GM23248 (cell line): ENCODE measurements at regions not wholly inside any gene's neighbourhood (a gene's known extent, or its start where the extent isn't known, plus 50 kb on each side); places are given as distances from the start of the nearest gene placed in this dataset.

Experiments used
- DNase-seq: peaks from one replicate; pipeline ENCODE4 v3.0.0-alpha.2; 2015
- H2AFZ ChIP-seq: fragments of 200-600 bp; sonication (generic); 2 replicates; pipeline ENCODE4 v1.6.1; 2016; ENCODE audit warnings: antibody characterized with exemption
- H3F3A ChIP-seq: fragments of 200-600 bp; sonication (generic); 2 replicates; pipeline ENCODE4 v1.6.1; 2016; ENCODE audit warnings: mild to moderate bottlenecking, antibody characterized with exemption, mixed run types; ENCODE audit not compliant: insufficient read depth
- H3K27ac ChIP-seq: fragments of 200-600 bp; sonication (generic); 2 replicates; pipeline ENCODE4 v1.5.1; 2016; ENCODE audit warnings: mild to moderate bottlenecking
- H3K27me3 ChIP-seq: fragments of 200-600 bp; sonication (generic); replicated peaks from 2 replicates; pipeline ENCODE4 v1.6.1; 2016; ENCODE audit warnings: mild to moderate bottlenecking; ENCODE audit not compliant: insufficient read depth
- H3K36me3 ChIP-seq: fragments of 200-600 bp; sonication (generic); 2 replicates; pipeline ENCODE4 v1.6.1; 2016; ENCODE audit warnings: low read depth, mild to moderate bottlenecking
- H3K4me1 ChIP-seq: fragments of 200-600 bp; sonication (generic); 2 replicates; pipeline ENCODE4 v1.6.1; 2016; ENCODE audit warnings: mild to moderate bottlenecking; ENCODE audit not compliant: insufficient read depth
- H3K4me2 ChIP-seq: fragments of 200-600 bp; sonication (generic); one replicate; pipeline ENCODE4 v1.6.1; 2016; ENCODE audit warnings: mild to moderate bottlenecking; ENCODE audit not compliant: unreplicated experiment
- H3K4me3 ChIP-seq: fragments of 200-600 bp; sonication (generic); 2 replicates; pipeline ENCODE4 v1.5.1; 2016; ENCODE audit warnings: mild to moderate bottlenecking
- H3K79me2 ChIP-seq: fragments of 200-600 bp; sonication (generic); 2 replicates; pipeline ENCODE4 v1.6.1; 2016; ENCODE audit warnings: mild to moderate bottlenecking; ENCODE audit not compliant: insufficient read depth
- H3K9ac ChIP-seq: fragments of 200-600 bp; sonication (generic); 2 replicates; pipeline ENCODE4 v1.6.1; 2016; ENCODE audit warnings: mild to moderate bottlenecking
- H3K9me2 ChIP-seq: fragments of 200-600 bp; sonication (generic); 2 replicates; pipeline ENCODE4 v1.6.1; 2016; ENCODE audit warnings: mixed run types, mild to moderate bottlenecking, moderate library complexity; ENCODE audit not compliant: insufficient read depth
- H3K9me3 ChIP-seq: fragments of 200-600 bp; sonication (generic); one replicate; pipeline ENCODE4 v1.6.1; 2017; ENCODE audit warnings: low read depth
- H4K20me1 ChIP-seq: fragments of 200-600 bp; sonication (generic); 2 replicates; pipeline ENCODE4 v1.6.0; 2016; ENCODE audit not compliant: insufficient read depth
- EZH2 ChIP-seq: fragments of 200-600 bp; sonication (generic); IDR thresholded peaks from 2 replicates; pipeline ENCODE4 v1.6.1; 2018; ENCODE audit warnings: antibody characterized with exemption, mild to moderate bottlenecking; ENCODE audit not compliant: insufficient read depth, poor library complexity, severe bottlenecking
- EZH2phosphoT487 ChIP-seq: fragments of 200-600 bp; sonication (generic); IDR thresholded peaks from 2 replicates; pipeline ENCODE4 v1.6.1; 2018; ENCODE audit warnings: antibody characterized with exemption, moderate library complexity, mild to moderate bottlenecking, low read depth; ENCODE audit not compliant: insufficient read depth
- WGBS, 2 experiments: methylation state at CpG; one replicate each; pipeline ENCODE4 v1.1.6; 2015 to 2017; ENCODE audit warnings: low lambda C conversion rate in 2 of 2, low coverage in 1 of 2; ENCODE audit errors: missing lambda C conversion rate in 2 of 2; 5-methylcytosine and 5-hydroxymethylcytosine counted together
- in situ Hi-C: fragments of 300-500 bp; cut with MboI; formaldehyde crosslinking; loops from 2 replicates; pipeline ENCODE4 v1.15.0; 2020

GRCh38 chr19:30877661-30878113, 471.5 kb downstream of the TSHZ3 start:
- Histone ChIP-seq H3K79me2 (no peaks in the 10 kb centered on the region), H3K4me1 (no peaks in the 10 kb centered on the region), H3K36me3 (no peaks in the 10 kb centered on the region), H3K9me3 (no peaks in the 10 kb centered on the region), H3K27me3 (no peaks in the 10 kb centered on the region), H3K4me3 (no peak overlapping the region), H3K4me2 (no peak overlapping the region), H2AFZ (no peak overlapping the region), H3K27ac (no peak overlapping the region), H3K9ac (no peak overlapping the region), H3K9me2 (no peaks in the 10 kb centered on the region), H4K20me1 (no peaks in the 10 kb centered on the region), H3F3A (no peaks in the 10 kb centered on the region)
- no peak for TF ChIP-seq EZH2
- no peak for TF ChIP-seq EZH2phosphoT487
- WGBS, 2 experiments, result 27% methylated on average over 4 of the region's 4 CpGs
- no peak for DNase-seq
- in situ Hi-C loops, result no loop called here

GRCh38 chr19:30873691-30874090, 475.5 kb downstream of the TSHZ3 start:
- H3F3A ChIP-seq, result no peaks in the 10 kb centered on the region
- in situ Hi-C loops, result no loop called here
- no peak for TF ChIP-seq EZH2
- no peak for TF ChIP-seq EZH2phosphoT487

GRCh38 chr19:30873003-30873402, 476.2 kb downstream of the TSHZ3 start:
- Histone ChIP-seq H4K20me1 (no peaks in the 10 kb centered on the region), H3K27ac (no peak overlapping the region), H3K27me3 (no peaks in the 10 kb centered on the region), H3K4me2 (no peak overlapping the region), H3K4me3 (no peak overlapping the region), H3K9me2 (no peaks in the 10 kb centered on the region), H3K79me2 (no peaks in the 10 kb centered on the region), H3K36me3 (no peaks in the 10 kb centered on the region), H3F3A (no peaks in the 10 kb centered on the region), H3K9ac (no peak overlapping the region), H3K9me3 (no peaks in the 10 kb centered on the region), H2AFZ (no peak overlapping the region), H3K4me1 (no peaks in the 10 kb centered on the region)
- 13 to 24% methylated on average over 2 of the region's 2 CpGs for WGBS, 2 experiments
- TF ChIP-seq EZH2 (no peak), EZH2phosphoT487 (no peak)
- in situ Hi-C loops, result no loop called here
- no peak for DNase-seq

More at GRCh38 chr19:30873691-30874090, 475.5 kb downstream of the TSHZ3 start:
- DNase-seq, result no peak
- Histone ChIP-seq H3K36me3 (no peaks in the 10 kb centered on the region), H3K9me2 (no peaks in the 10 kb centered on the region), H2AFZ (no peak overlapping the region), H3K27ac (no peak overlapping the region), H3K9me3 (no peaks in the 10 kb centered on the region), H3K79me2 (no peaks in the 10 kb centered on the region), H3K4me3 (no peak overlapping the region), H3K9ac (no peak overlapping the region), H4K20me1 (no peaks in the 10 kb centered on the region), H3K4me2 (no peak overlapping the region), H3K27me3 (no peaks in the 10 kb centered on the region), H3K4me1 (no peaks in the 10 kb centered on the region)
- 0% methylated on average over 1 of the region's 1 CpG for WGBS, 2 experiments

GRCh38 chr19:30871979-30872378, 477.3 kb downstream of the TSHZ3 start:
- Histone ChIP-seq H3K79me2 (no peaks in the 10 kb centered on the region), H3K4me3 (no peak overlapping the region), H3K36me3 (no peaks in the 10 kb centered on the region), H3K4me1 (no peaks in the 10 kb centered on the region), H3K27me3 (no peaks in the 10 kb centered on the region), H3K27ac (no peak overlapping the region), H2AFZ (no peak overlapping the region), H3K9me2 (no peaks in the 10 kb centered on the region), H3K4me2 (no peak overlapping the region), H3K9me3 (no peaks in the 10 kb centered on the region), H3K9ac (no peak overlapping the region), H3F3A (no peaks in the 10 kb centered on the region), H4K20me1 (no peaks in the 10 kb centered on the region)
- TF ChIP-seq EZH2 (no peak), EZH2phosphoT487 (no peak)
- in situ Hi-C loops, result no loop called here
- DNase-seq, result no peak
- 32 to 55% methylated on average over 4 of the region's 4 CpGs for WGBS, 2 experiments

- Histone ChIP-seq H3F3A (no peaks in the 10 kb centered on the region), H3K27ac (no peak overlapping the region), H3K4me2 (no peak overlapping the region), H3K9me2 (no peaks in the 10 kb centered on the region), H2AFZ (no peak overlapping the region), H3K4me1 (no peaks in the 10 kb centered on the region), H3K4me3 (no peak overlapping the region), H3K9me3 (no peaks in the 10 kb centered on the region), H3K9ac (no peak overlapping the region), H3K36me3 (no peaks in the 10 kb centered on the region), H3K79me2 (no peaks in the 10 kb centered on the region), H4K20me1 (no peaks in the 10 kb centered on the region), H3K27me3 (no peaks in the 10 kb centered on the region)
- 7 to 10% methylated on average over 8 of the region's 8 CpGs for WGBS, 2 experiments
- in situ Hi-C loops, result no loop called here
- no peak for TF ChIP-seq EZH2
- no peak for TF ChIP-seq EZH2phosphoT487
- peak; percentile 18 for DNase-seq
These were observed 478.4 kb downstream of the TSHZ3 start for GRCh38 chr19:30870876-30871275.
